Psoas muscle (tissue), 7 donors: ENCODE measurements at regions not wholly inside any gene's neighbourhood (a gene's known extent, or its start where the extent isn't known, plus 50 kb on each side); places are given as distances from the start of the nearest gene placed in this dataset.
"Not testable (repeated sequence)": the region's sequence is repeated elsewhere in the genome, so short reads cannot be mapped to it uniquely, and the experiment has no call there.

Experiments used
- ATAC-seq, 4 donors: fragments of 200-7000 bp; cut with Tn5 transposase; one replicate each; pipeline ENCODE4 v1.9.1; 2020; ENCODE audit warnings: moderate library complexity in 3 of 4, mild to moderate bottlenecking in 2 of 4
- DNase-seq, 2 donors: peaks; one replicate each; pipeline ENCODE4 v3.0.0-alpha.2; 2020
- H3K27ac ChIP-seq: fragments of 200-600 bp; one replicate; pipeline ENCODE4 v1.8.0; 2022
- H3K27me3 ChIP-seq, 3 donors: fragments of 200-600 bp in 1 of 3; one replicate each; pipeline versions ENCODE4 v1.6.1 to v1.8.0; 2013 to 2022; ENCODE audit warnings: low read length in 2 of 3, mild to moderate bottlenecking in 2 of 3, moderate library complexity in 1 of 3; ENCODE audit not compliant: insufficient read depth in 3 of 3
- H3K36me3 ChIP-seq, 2 donors: fragments of 200-600 bp in 1 of 2; one replicate each; pipeline versions ENCODE4 v1.6.1 to v1.8.0; 2013 to 2022; ENCODE audit warnings: low read depth in 1 of 2, mild to moderate bottlenecking in 1 of 2, moderate library complexity in 1 of 2; ENCODE audit not compliant: insufficient read depth in 1 of 2
- H3K4me1 ChIP-seq: fragments of 200-600 bp; one replicate; pipeline ENCODE4 v1.8.0; 2022
- H3K4me3 ChIP-seq: fragments of 200-600 bp; one replicate; pipeline ENCODE4 v1.8.0; 2022; ENCODE audit warnings: mild to moderate bottlenecking
- H3K9me3 ChIP-seq: fragments of 200-600 bp; one replicate; pipeline ENCODE4 v1.8.0; 2022
- WGBS, 3 donors: extraction: QIAGEN DNeasy Blood & Tissue Kit; methylation state at CpG; one replicate each; pipeline versions ENCODE4 v1.1.6 to v1.1.7; 2013; 5-methylcytosine and 5-hydroxymethylcytosine counted together
- intact Hi-C, 2 donors: fragments of 100-400 bp; cut with DNase I; formaldehyde crosslinking; loops; one replicate each; pipeline versions ENCODE4 v1.11.0 to v1.14.2; 2022
- TF ChIP-seq, protein P1 (sequence below): fragments of 200-600 bp; IDR thresholded peaks from one replicate; pipeline ENCODE4 v1.8.0; 2022; ENCODE audit warnings: antibody characterized with exemption
- donor health status: healthy with polysubstance abuse.
- donor health status: DM: no; HTN: no; CAD: no; lungs with moderate emphysema.
- donor health status: Bipolar disorder and iron deficiency.
- donor health status: healthy.
- donor health status: DM: yes; HTN: yes; CAD: no.
- donor health status: DM: no; HTN: no; CAD: no.
- donor health status: DM: yes; HTN: yes; CAD: no.

DNA sequence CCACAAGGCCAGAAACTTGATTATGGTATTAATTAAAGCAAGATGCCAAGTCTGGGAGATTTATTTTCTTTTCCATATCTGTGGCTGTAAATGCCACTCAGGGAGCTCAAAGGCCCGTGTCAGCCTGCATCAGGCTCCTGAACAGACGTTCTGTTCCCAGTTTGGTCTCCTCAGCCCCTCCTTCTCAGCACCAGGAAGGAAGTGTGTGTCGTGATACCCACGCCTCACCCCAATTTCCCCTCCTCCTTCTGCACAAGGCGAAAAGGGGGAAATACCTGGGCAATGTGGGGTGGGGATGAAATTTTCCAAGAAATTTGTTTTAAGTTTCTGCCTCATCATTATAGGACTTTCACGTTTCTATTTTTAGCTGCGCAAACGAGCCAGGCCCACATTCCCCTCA is 112.0 kb downstream of the SYF2 start:
- Histone ChIP-seq H3K36me3 (no peaks in the 10 kb centered on the region), H3K4me3 (no peak overlapping the region), H3K27ac (no peak overlapping the region), H3K27me3 (peaks cover 0 to 3% (median 0%) of the 10 kb centered on the region in 3 donors), H3K4me1 (no peaks in the 10 kb centered on the region), H3K9me3 (no peaks in the 10 kb centered on the region)
- ATAC-seq (no peak), DNase-seq (no peak)
- WGBS, 3 donors: 64 to 71% (median 67%) methylated on average over 8 of the region's 8 CpGs
- TF ChIP-seq, protein P1, sequence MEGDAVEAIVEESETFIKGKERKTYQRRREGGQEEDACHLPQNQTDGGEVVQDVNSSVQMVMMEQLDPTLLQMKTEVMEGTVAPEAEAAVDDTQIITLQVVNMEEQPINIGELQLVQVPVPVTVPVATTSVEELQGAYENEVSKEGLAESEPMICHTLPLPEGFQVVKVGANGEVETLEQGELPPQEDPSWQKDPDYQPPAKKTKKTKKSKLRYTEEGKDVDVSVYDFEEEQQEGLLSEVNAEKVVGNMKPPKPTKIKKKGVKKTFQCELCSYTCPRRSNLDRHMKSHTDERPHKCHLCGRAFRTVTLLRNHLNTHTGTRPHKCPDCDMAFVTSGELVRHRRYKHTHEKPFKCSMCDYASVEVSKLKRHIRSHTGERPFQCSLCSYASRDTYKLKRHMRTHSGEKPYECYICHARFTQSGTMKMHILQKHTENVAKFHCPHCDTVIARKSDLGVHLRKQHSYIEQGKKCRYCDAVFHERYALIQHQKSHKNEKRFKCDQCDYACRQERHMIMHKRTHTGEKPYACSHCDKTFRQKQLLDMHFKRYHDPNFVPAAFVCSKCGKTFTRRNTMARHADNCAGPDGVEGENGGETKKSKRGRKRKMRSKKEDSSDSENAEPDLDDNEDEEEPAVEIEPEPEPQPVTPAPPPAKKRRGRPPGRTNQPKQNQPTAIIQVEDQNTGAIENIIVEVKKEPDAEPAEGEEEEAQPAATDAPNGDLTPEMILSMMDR: no peak
- intact Hi-C loops: no loop called here

DNA sequence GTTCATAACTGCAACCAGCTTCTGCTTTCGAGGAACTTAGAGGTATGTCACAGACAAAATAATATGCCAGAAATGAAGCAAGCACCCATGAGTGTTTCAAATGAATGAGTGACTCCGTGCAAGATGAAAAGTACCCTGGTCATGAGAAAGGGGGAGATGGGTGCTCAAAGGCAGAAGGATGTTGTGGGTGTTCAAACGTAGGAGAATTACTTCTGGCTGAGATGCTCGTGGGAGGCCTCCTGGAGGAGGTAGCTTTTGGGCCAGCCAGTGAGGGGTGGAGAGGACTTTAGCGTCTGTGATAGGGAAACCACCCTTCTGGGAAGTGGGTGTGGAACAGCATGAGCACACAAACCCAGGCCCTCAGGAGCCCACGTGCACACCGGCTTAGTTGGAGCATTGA is 113.8 kb downstream of the SYF2 start:
- TF ChIP-seq, protein P1: no peak
- intact Hi-C loops: no loop called here
- Histone ChIP-seq H3K4me1 (no peaks in the 10 kb centered on the region), H3K9me3 (no peaks in the 10 kb centered on the region), H3K27me3 (peaks cover 0 to 2% (median 0%) of the 10 kb centered on the region in 3 donors), H3K27ac (no peak overlapping the region), H3K36me3 (no peaks in the 10 kb centered on the region), H3K4me3 (no peak overlapping the region)
- DNase-seq (no peak), ATAC-seq (no peak)
- 80 to 85% (median 82%) methylated on average over 7 of the region's 7 CpGs for WGBS, 3 donors

DNA sequence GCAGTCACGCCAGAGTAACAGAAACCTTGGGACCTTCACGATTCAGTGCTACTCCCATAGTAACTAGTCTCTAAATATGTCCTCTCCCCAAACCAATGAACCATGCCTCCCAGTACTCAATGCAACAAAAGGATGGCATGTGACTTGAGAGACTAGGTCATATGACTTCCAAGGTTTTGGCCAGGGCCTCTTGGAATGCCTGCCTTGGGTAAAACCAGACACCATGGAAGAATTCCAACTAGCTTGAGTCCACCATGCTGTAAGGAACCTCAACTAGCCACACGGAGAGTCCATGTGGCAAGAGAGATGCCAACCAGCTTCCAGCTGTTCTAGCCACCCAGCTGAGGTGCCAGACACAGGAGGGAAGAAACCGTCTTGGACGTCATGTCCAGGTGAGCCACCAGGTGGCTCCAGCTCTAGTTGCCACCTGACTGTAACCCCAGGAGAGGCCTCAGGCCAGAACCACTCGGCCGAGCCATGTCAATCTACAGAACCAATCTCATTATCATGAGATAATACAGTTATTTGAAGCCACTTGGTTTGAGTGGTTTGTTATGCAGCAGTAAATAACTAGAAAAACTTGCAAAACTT is 115.0 kb downstream of the SYF2 start:
- no peaks in the 10 kb centered on the region for H3K27me3 ChIP-seq
- ATAC-seq: no peak

GRCh38 chr1:25116832-25117231 is 115.5 kb downstream of the SYF2 start:
- Histone ChIP-seq H3K27me3 (no peaks in the 10 kb centered on the region), H3K27ac (no peak overlapping the region), H3K36me3 (no peaks in the 10 kb centered on the region), H3K4me1 (no peaks in the 10 kb centered on the region), H3K4me3 (no peak overlapping the region), H3K9me3 (no peaks in the 10 kb centered on the region)
- no peak for DNase-seq
- ATAC-seq: no peak
- intact Hi-C loops: no loop called here
- TF ChIP-seq, protein P1: no peak
- WGBS, 3 donors: 89 to 93% (median 90%) methylated on average over 4 of the region's 4 CpGs

More for the DNA sequence above, 115.0 kb downstream of the SYF2 start:
- Histone ChIP-seq H3K9me3 (no peaks in the 10 kb centered on the region), H3K36me3 (no peaks in the 10 kb centered on the region), H3K27ac (no peak overlapping the region), H3K4me1 (no peaks in the 10 kb centered on the region), H3K4me3 (no peak overlapping the region)
- no peak for DNase-seq
- TF ChIP-seq, protein P1: no peak
- WGBS, 3 donors: 60 to 67% (median 66%) methylated on average over 7 of the region's 7 CpGs
- intact Hi-C loops: no loop called here

DNA sequence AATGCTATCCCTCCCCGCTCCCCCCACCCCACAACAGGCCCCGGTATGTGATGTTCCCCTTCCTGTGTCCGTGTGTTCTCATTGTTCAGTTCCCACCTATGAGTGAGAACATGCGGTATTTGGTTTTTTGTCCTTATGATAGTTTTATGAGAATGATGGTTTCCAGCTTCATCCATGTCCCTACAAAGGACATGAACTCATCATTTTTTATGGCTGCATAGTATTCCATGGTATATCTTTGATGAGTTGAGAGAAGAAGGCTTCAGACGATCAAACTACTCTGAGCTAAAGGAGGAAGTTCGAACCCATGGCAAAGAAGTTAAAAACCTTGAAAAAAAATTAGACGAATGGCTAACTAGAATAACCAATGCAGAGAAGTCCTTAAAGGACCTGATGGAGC is 116.2 kb downstream of the SYF2 start:
- WGBS, 3 donors: 87 to 96% (median 96%) methylated on average over 3 to 6 of the region's 7 CpGs
- H3K27ac ChIP-seq: not testable (repeated sequence)

More for the DNA sequence above, 116.2 kb downstream of the SYF2 start:
- H3K36me3 ChIP-seq, H3K4me3 ChIP-seq, H3K9me3 ChIP-seq, DNase-seq, H3K27me3 ChIP-seq, intact Hi-C loops, H3K4me1 ChIP-seq, ATAC-seq: not testable (repeated sequence)
